ENCODE measurements at regions not wholly inside any gene's neighbourhood (a gene's known extent, or its start where the extent isn't known, plus 50 kb on each side); places are given as distances from the start of the nearest gene placed in this dataset.
A peak's percentile ranks its signal among the peaks of the same experiment; 100 is the strongest.
"Not testable (repeated sequence)": the region's sequence is repeated elsewhere in the genome, so short reads cannot be mapped to it uniquely, and the experiment has no call there.

DNA sequence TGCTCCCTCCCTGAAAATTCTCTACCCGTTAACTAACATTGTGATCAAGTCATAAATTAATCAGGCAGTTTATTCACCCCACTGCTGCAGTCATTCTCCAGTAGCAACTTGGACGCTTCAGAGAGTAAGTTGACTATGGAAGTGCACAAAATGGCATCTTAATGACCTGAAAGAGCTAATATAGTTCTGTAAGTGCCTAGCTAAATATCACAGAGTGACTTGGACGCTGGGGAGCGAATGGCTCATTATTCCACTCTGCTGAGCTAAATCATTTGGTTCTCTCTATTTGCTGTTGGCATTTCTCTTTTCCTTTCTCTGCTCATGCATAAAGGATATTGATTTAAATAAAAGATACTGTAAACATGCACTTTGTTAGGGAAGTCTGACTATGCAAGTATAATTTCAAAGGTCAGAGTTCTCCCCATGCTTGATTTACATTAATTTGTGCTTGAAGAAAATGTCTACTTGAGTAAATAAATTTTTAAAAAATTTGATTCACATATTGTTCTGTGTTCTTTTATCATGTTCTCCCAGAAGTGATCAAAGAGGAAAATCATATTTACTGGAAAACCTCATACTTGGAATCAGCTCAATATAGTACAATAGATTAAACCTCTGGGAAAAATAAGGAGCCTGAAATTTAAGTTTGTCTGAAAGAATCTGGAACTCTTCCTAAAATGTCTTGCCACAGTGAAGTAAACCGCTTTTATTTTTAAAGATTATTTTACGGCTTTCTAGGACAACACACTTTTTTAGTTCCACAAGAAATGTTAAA is 169.5 kb upstream of the HAPLN1 start:
- H3K9me3 Mint-ChIP-seq: no peaks in the 10 kb centered on the region
- no peaks in the 10 kb centered on the region for H3K4me1 Mint-ChIP-seq
- DNase-seq: no peak
- no peak overlapping the region for H3K27ac Mint-ChIP-seq
- no peak for ATAC-seq
- no peak overlapping the region for H3K4me3 Mint-ChIP-seq
- no peaks in the 10 kb centered on the region for H3K27me3 Mint-ChIP-seq

- no peaks in the 10 kb centered on the region for H3K4me1 Mint-ChIP-seq
Observed at GRCh38 chr5:83877911-83878706, 157.5 kb upstream of the HAPLN1 start.

GRCh38 chr5:83871533-83872395 is 151.1 kb upstream of the HAPLN1 start:
- DNase-seq (no peak), ATAC-seq (no peak)
- no peak overlapping the region for H3K27ac Mint-ChIP-seq
- no peaks in the 10 kb centered on the region for H3K9me3 Mint-ChIP-seq
- no peaks in the 10 kb centered on the region for H3K27me3 Mint-ChIP-seq
- H3K4me3 Mint-ChIP-seq: no peak overlapping the region
- H3K4me1 Mint-ChIP-seq: no peaks in the 10 kb centered on the region

More at GRCh38 chr5:83877911-83878706, 157.5 kb upstream of the HAPLN1 start:
- Mint-ChIP-seq H3K4me3 (no peak overlapping the region), H3K27ac (no peak overlapping the region), H3K27me3 (no peaks in the 10 kb centered on the region), H3K9me3 (no peaks in the 10 kb centered on the region)
- ATAC-seq (no peak), DNase-seq (no peak)

DNA sequence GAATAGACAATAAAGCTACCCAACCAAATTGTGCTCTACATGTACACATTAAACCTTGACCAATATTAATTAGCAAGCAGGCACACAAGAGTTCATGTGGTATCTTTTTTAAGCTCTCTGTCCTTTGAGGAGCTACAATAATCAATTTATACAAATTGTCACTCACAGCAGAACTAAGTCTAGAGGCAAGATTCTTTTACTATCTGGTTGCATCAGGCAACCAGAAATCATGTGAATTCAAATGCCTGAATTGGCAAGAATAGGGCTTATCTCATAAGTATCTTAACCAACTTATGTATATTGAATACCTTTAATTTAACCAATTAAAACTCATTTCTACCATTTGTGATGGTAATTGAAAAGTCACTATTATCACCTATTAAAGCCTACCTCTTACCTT is 145.5 kb upstream of the HAPLN1 start:
- Mint-ChIP-seq H3K4me3 (no peak overlapping the region), H3K27me3 (no peaks in the 10 kb centered on the region), H3K4me1 (no peaks in the 10 kb centered on the region), H3K27ac (no peak overlapping the region), H3K9me3 (no peaks in the 10 kb centered on the region)
- ATAC-seq (no peak), DNase-seq (no peak)

GRCh38 chr5:83865579-83865978 is 144.9 kb upstream of the HAPLN1 start:
- no peak for ATAC-seq
- Mint-ChIP-seq H3K27ac (no peak overlapping the region), H3K4me1 (no peaks in the 10 kb centered on the region), H3K4me3 (no peak overlapping the region), H3K9me3 (no peaks in the 10 kb centered on the region), H3K27me3 (no peaks in the 10 kb centered on the region)
- no peak for DNase-seq

GRCh38 chr5:83864652-83865051 is 144.0 kb upstream of the HAPLN1 start:
- ATAC-seq: no peak
- Mint-ChIP-seq H3K27me3 (no peaks in the 10 kb centered on the region), H3K27ac (no peak overlapping the region), H3K9me3 (no peaks in the 10 kb centered on the region), H3K4me3 (no peak overlapping the region), H3K4me1 (no peaks in the 10 kb centered on the region)
- no peak for DNase-seq

- no peaks in the 10 kb centered on the region for H3K9me3 Mint-ChIP-seq
- H3K4me1 Mint-ChIP-seq: no peaks in the 10 kb centered on the region
- H3K27me3 Mint-ChIP-seq: no peaks in the 10 kb centered on the region
- DNase-seq: no peak
- ATAC-seq: no peak
- H3K27ac Mint-ChIP-seq: no peak overlapping the region
- H3K4me3 Mint-ChIP-seq: no peak overlapping the region
Observed at GRCh38 chr5:83857341-83857740, 136.7 kb upstream of the HAPLN1 start.

DNA sequence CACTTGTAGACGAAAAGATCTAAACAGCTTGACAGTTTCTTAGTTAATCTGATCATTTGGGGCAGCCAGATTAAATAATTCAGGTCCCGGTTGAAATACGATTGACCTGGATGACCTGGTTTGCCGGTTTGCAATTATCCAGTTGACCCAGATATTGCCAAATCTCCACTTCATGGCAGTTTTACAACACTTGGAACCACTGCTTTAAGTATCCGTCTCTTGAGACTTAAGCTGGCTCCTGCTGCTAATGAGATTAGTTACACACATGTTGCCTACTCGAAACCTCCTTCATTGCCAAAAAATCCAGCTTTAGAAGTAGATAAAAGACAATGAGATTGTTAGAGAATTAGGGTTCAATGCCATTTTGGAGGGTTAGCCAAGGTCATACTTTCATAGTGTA is 136.2 kb upstream of the HAPLN1 start:
- DNase-seq: no peak
- Mint-ChIP-seq H3K4me3 (no peak overlapping the region), H3K4me1 (no peaks in the 10 kb centered on the region), H3K27ac (no peak overlapping the region), H3K9me3 (no peaks in the 10 kb centered on the region), H3K27me3 (no peaks in the 10 kb centered on the region)
- ATAC-seq: no peak

- DNase-seq, ATAC-seq, H3K27ac Mint-ChIP-seq, H3K4me3 Mint-ChIP-seq, H3K27me3 Mint-ChIP-seq, H3K4me1 Mint-ChIP-seq: not testable (repeated sequence)
- H3K9me3 Mint-ChIP-seq: peaks cover 9 to 11% of the 10 kb centered on the region in 2 donors
Observed at GRCh38 chr5:83850412-83850811, 129.8 kb upstream of the HAPLN1 start.

GRCh38 chr5:83848941-83849340 is 128.3 kb upstream of the HAPLN1 start:
- Mint-ChIP-seq H3K4me1 (no peaks in the 10 kb centered on the region), H3K4me3 (no peak overlapping the region), H3K9me3 (peaks cover 9 to 11% of the 10 kb centered on the region in 2 donors), H3K27me3 (no peaks in the 10 kb centered on the region), H3K27ac (no peak overlapping the region)
- ATAC-seq: no peak
- no peak for DNase-seq

- H3K9me3 Mint-ChIP-seq: peaks cover 9 to 16% of the 10 kb centered on the region in 2 donors
- no peaks in the 10 kb centered on the region for H3K4me1 Mint-ChIP-seq
- ATAC-seq (no peak), DNase-seq (no peak)
- no peaks in the 10 kb centered on the region for H3K27me3 Mint-ChIP-seq
- no peak overlapping the region for H3K4me3 Mint-ChIP-seq
- H3K27ac Mint-ChIP-seq: peak overlapping the region in 1 of 2 donors; percentile 13
Observed at GRCh38 chr5:83846624-83847350, 126.1 kb upstream of the HAPLN1 start.

- Mint-ChIP-seq H3K4me1 (no peaks in the 10 kb centered on the region), H3K27ac (peak overlapping the region in 1 of 2 donors; percentile 88), H3K4me3 (peak overlapping the region in 1 of 2 donors; percentile 30), H3K27me3 (no peaks in the 10 kb centered on the region), H3K9me3 (peaks cover 14 to 23% of the 10 kb centered on the region in 2 donors)
- ATAC-seq: peak; percentile 93
- peak; percentile 12 to 20 for DNase-seq
Observed at GRCh38 chr5:83844449-83845068, 123.9 kb upstream of the HAPLN1 start.

- DNase-seq (no peak), ATAC-seq (no peak)
- Mint-ChIP-seq H3K4me3 (no peak overlapping the region), H3K27ac (no peak overlapping the region), H3K9me3 (peaks cover 9 to 13% of the 10 kb centered on the region in 2 donors), H3K4me1 (no peaks in the 10 kb centered on the region), H3K27me3 (no peaks in the 10 kb centered on the region)
Observed at GRCh38 chr5:83839788-83840187, 119.1 kb upstream of the HAPLN1 start.

- DNase-seq (no peak), ATAC-seq (no peak)
- no peak overlapping the region for H3K27ac Mint-ChIP-seq
- H3K4me1 Mint-ChIP-seq: no peaks in the 10 kb centered on the region
- peaks cover 9 to 13% of the 10 kb centered on the region in 2 donors for H3K9me3 Mint-ChIP-seq
- H3K4me3 Mint-ChIP-seq: no peak overlapping the region
- no peaks in the 10 kb centered on the region for H3K27me3 Mint-ChIP-seq
Observed at GRCh38 chr5:83839256-83839655, 118.6 kb upstream of the HAPLN1 start.

All from stimulated activated naive CD8-positive, alpha-beta T cell treated with anti-CD3 and anti-CD28 coated beads, Interleukin-15, amount 100 ng/mL, for 72 hours (primary cell).